Astrocyte of the cerebellum (primary cell): ENCODE measurements at regions not wholly inside any gene's neighbourhood (a gene's known extent, or its start where the extent isn't known, plus 50 kb on each side); places are given as distances from the start of the nearest gene placed in this dataset.
"Not testable (repeated sequence)": the region's sequence is repeated elsewhere in the genome, so short reads cannot be mapped to it uniquely, and the experiment has no call there.

Experiments
- DNase-seq: peaks from one replicate; pipeline ENCODE4 v3.0.0-alpha.2; 2011; ENCODE audit warnings: low read depth
- H3K4me3 ChIP-seq: 2 replicates; pipeline ENCODE4 v1.5.1; 2011; ENCODE audit warnings: mild to moderate bottlenecking, low read depth, low read length, moderate library complexity
- CTCF ChIP-seq: IDR thresholded peaks from 2 replicates; pipeline ENCODE4 v1.5.1; 2012; ENCODE audit warnings: low read length, low read depth, moderate library complexity, mild to moderate bottlenecking; ENCODE audit errors: missing control alignments
- in situ Hi-C: cut with HindIII; loops from 2 replicates; pipeline ENCODE4 v1.10.0; 2017; ENCODE audit warnings: low sequenced_read_pairs

GRCh38 chr12:87021400-87021799 lies 765.2 kb upstream of the MGAT4C start:
- TF ChIP-seq CTCF: no peak
- in situ Hi-C loops: no loop called here

GRCh38 chr12:87020071-87020470 lies 763.9 kb upstream of the MGAT4C start:
- DNase-seq: no peak
- H3K4me3 ChIP-seq: no peak overlapping the region
- TF ChIP-seq CTCF: no peak
- in situ Hi-C loops: no loop called here

More at GRCh38 chr12:87021400-87021799, 765.2 kb upstream of the MGAT4C start:
- no peak for DNase-seq
- H3K4me3 ChIP-seq: no peak overlapping the region

- H3K4me3 ChIP-seq: no peak overlapping the region
- no peak for TF ChIP-seq CTCF
- DNase-seq: no peak
- in situ Hi-C loops: no loop called here
Measured at GRCh38 chr12:87015352-87015751, 759.2 kb upstream of the MGAT4C start.

GRCh38 chr12:87008785-87009384 lies 752.7 kb upstream of the MGAT4C start:
- H3K4me3 ChIP-seq: no peak overlapping the region
- in situ Hi-C loops: no loop called here
- DNase-seq: no peak
- no peak for TF ChIP-seq CTCF

GRCh38 chr12:87001102-87001501 lies 744.9 kb upstream of the MGAT4C start:
- no peak for DNase-seq
- no peak overlapping the region for H3K4me3 ChIP-seq
- in situ Hi-C loops: no loop called here
- no peak for TF ChIP-seq CTCF

- no peak for DNase-seq
- in situ Hi-C loops: no loop called here
- TF ChIP-seq CTCF: no peak
- H3K4me3 ChIP-seq: no peak overlapping the region
Measured at GRCh38 chr12:86985298-86985697, 729.1 kb upstream of the MGAT4C start.

- H3K4me3 ChIP-seq, in situ Hi-C loops, DNase-seq: not testable (repeated sequence)
Measured at GRCh38 chr12:86970595-86970994, 714.4 kb upstream of the MGAT4C start.
